Lung (tissue), 11 donors: ENCODE measurements at regions not wholly inside any gene's neighbourhood (a gene's known extent, or its start where the extent isn't known, plus 50 kb on each side); places are given as distances from the start of the nearest gene placed in this dataset.

Experiments
- ATAC-seq: fragments of 200-7000 bp; cut with Tn5 transposase; one replicate; pipeline ENCODE4 v1.9.1; 2020; ENCODE audit warnings: moderate number of reproducible peaks; ENCODE audit not compliant: insufficient read depth, low FRiP score
- DNase-seq, 3 donors: peaks; one replicate each; pipeline ENCODE4 v3.0.0-alpha.2; 2013 to 2017
- H3K27ac ChIP-seq, 2 donors: one replicate each; pipeline ENCODE4 v1.5.1; 2013; ENCODE audit warnings: mild to moderate bottlenecking in 2 of 2, moderate library complexity in 2 of 2, control low read depth in 1 of 2, inconsistent platforms in 1 of 2, low read depth in 1 of 2, low read length in 1 of 2
- H3K27me3 ChIP-seq, 3 donors: one replicate each; pipeline ENCODE4 v1.5.1; 2013; ENCODE audit warnings: low read length in 2 of 3; ENCODE audit not compliant: control insufficient read depth in 3 of 3, insufficient read depth in 3 of 3
- H3K36me3 ChIP-seq, 4 donors: one replicate each; pipeline ENCODE4 v1.5.1; 2013; ENCODE audit warnings: low read length in 4 of 4, mild to moderate bottlenecking in 1 of 4, moderate library complexity in 1 of 4; ENCODE audit not compliant: control insufficient read depth in 4 of 4, insufficient read depth in 4 of 4
- H3K4me1 ChIP-seq, 5 donors: one replicate each; pipeline ENCODE4 v1.5.1; 2013; ENCODE audit warnings: low read length in 5 of 5, mild to moderate bottlenecking in 2 of 5, moderate library complexity in 1 of 5; ENCODE audit not compliant: control insufficient read depth in 5 of 5, insufficient read depth in 5 of 5
- H3K4me3 ChIP-seq: one replicate; pipeline ENCODE4 v1.5.1; 2013; ENCODE audit warnings: mild to moderate bottlenecking, control low read depth, moderate library complexity
- H3K9ac ChIP-seq, 2 donors: one replicate each; pipeline ENCODE4 v1.5.1; 2013; ENCODE audit warnings: low read length in 2 of 2, control low read depth in 1 of 2; ENCODE audit not compliant: insufficient read depth in 1 of 2
- H3K9me3 ChIP-seq, 4 donors: one replicate each; pipeline ENCODE4 v1.5.1; 2013; ENCODE audit warnings: low read length in 3 of 4, mild to moderate bottlenecking in 1 of 4, moderate library complexity in 1 of 4; ENCODE audit not compliant: control insufficient read depth in 4 of 4, insufficient read depth in 3 of 4
- CTCF ChIP-seq: IDR thresholded peaks from 2 replicates; pipeline ENCODE4 v1.5.1; 2012; ENCODE audit warnings: mild to moderate bottlenecking; ENCODE audit errors: control extremely low read depth, extremely low read depth
- WGBS, 2 donors: extraction: QIAGEN DNeasy Blood & Tissue Kit; methylation state at CpG; one replicate each; pipeline ENCODE4 v1.1.7; 2013; 5-methylcytosine and 5-hydroxymethylcytosine counted together
- donor health status: control.
- donor health status: control.
- donor health status: Bipolar disorder and iron deficiency.
- donor health status: healthy.
- donor health status: DM: yes; HTN: yes; CAD: no.

GRCh38 chr12:3398196-3398789, 92.7 kb upstream of the PRMT8 start:
- no peak for TF ChIP-seq CTCF
- ATAC-seq (no peak), DNase-seq (no peak)
- H3K36me3 ChIP-seq, result no peaks in the 10 kb centered on the region
- no peaks in the 10 kb centered on the region for H3K4me1 ChIP-seq
- 81 to 85% methylated on average over 6 of the region's 6 CpGs for WGBS, 2 donors
- H3K27ac ChIP-seq, result no peak overlapping the region
- peaks cover 0 to 7% (median 0%) of the 10 kb centered on the region in 4 donors for H3K9me3 ChIP-seq
- H3K27me3 ChIP-seq, result no peaks in the 10 kb centered on the region
- no peak overlapping the region for H3K9ac ChIP-seq
- H3K4me3 ChIP-seq, result no peak overlapping the region

GRCh38 chr12:3405821-3406220, 85.2 kb upstream of the PRMT8 start:
- H3K4me3 ChIP-seq, result no peak overlapping the region
- no peak for DNase-seq
- WGBS, 2 donors, result 72 to 79% methylated on average over 1 of the region's 1 CpG
- no peak for ATAC-seq
- TF ChIP-seq CTCF, result no peak
- no peak overlapping the region for H3K9ac ChIP-seq
- H3K27me3 ChIP-seq, result no peaks in the 10 kb centered on the region
- H3K36me3 ChIP-seq, result no peaks in the 10 kb centered on the region
- H3K4me1 ChIP-seq, result no peaks in the 10 kb centered on the region
- peaks cover 0 to 17% (median 14%) of the 10 kb centered on the region in 4 donors for H3K9me3 ChIP-seq
- H3K27ac ChIP-seq, result no peak overlapping the region

- H3K9me3 ChIP-seq, result peaks cover 0 to 17% (median 14%) of the 10 kb centered on the region in 4 donors
- DNase-seq (no peak), ATAC-seq (no peak)
- H3K27me3 ChIP-seq, result no peaks in the 10 kb centered on the region
- H3K9ac ChIP-seq, result no peak overlapping the region
- no peaks in the 10 kb centered on the region for H3K4me1 ChIP-seq
- TF ChIP-seq CTCF, result no peak
- H3K36me3 ChIP-seq, result no peaks in the 10 kb centered on the region
- H3K27ac ChIP-seq, result no peak overlapping the region
- 93 to 96% methylated on average over 1 of the region's 1 CpG for WGBS, 2 donors
- no peak overlapping the region for H3K4me3 ChIP-seq
These were observed 83.3 kb upstream of the PRMT8 start for GRCh38 chr12:3407723-3408122.

- H3K27ac ChIP-seq, result no peak overlapping the region
- H3K9ac ChIP-seq, result no peak overlapping the region
- H3K9me3 ChIP-seq, result peaks cover 0 to 19% (median 16%) of the 10 kb centered on the region in 4 donors
- H3K36me3 ChIP-seq, result no peaks in the 10 kb centered on the region
- no peak for TF ChIP-seq CTCF
- ATAC-seq (no peak), DNase-seq (no peak)
- no peaks in the 10 kb centered on the region for H3K4me1 ChIP-seq
- no peaks in the 10 kb centered on the region for H3K27me3 ChIP-seq
- H3K4me3 ChIP-seq, result no peak overlapping the region
- WGBS, 2 donors, result 80 to 91% methylated on average over 2 of the region's 2 CpGs
These were observed 81.3 kb upstream of the PRMT8 start for GRCh38 chr12:3409662-3410061.
